ENCODE measurements at regions not wholly inside any gene's neighbourhood (a gene's known extent, or its start where the extent isn't known, plus 50 kb on each side); places are given as distances from the start of the nearest gene placed in this dataset.

- TF ChIP-seq, protein P1, sequence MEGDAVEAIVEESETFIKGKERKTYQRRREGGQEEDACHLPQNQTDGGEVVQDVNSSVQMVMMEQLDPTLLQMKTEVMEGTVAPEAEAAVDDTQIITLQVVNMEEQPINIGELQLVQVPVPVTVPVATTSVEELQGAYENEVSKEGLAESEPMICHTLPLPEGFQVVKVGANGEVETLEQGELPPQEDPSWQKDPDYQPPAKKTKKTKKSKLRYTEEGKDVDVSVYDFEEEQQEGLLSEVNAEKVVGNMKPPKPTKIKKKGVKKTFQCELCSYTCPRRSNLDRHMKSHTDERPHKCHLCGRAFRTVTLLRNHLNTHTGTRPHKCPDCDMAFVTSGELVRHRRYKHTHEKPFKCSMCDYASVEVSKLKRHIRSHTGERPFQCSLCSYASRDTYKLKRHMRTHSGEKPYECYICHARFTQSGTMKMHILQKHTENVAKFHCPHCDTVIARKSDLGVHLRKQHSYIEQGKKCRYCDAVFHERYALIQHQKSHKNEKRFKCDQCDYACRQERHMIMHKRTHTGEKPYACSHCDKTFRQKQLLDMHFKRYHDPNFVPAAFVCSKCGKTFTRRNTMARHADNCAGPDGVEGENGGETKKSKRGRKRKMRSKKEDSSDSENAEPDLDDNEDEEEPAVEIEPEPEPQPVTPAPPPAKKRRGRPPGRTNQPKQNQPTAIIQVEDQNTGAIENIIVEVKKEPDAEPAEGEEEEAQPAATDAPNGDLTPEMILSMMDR (IDR thresholded peaks at IDR 0.05), result no peak
- no peak for TF ChIP-seq POLR2A (IDR thresholded peaks at IDR 0.05)
- TF ChIP-seq POLR2AphosphoS5 (IDR thresholded peaks at IDR 0.05), result no peak
Measured at GRCh38 chr1:102185260-102185659, 188.5 kb upstream of the OLFM3 start.

Data from breast epithelium (tissue), 3 donors.